H1 (cell line): ENCODE measurements at regions not wholly inside any gene's neighbourhood (a gene's known extent, or its start where the extent isn't known, plus 50 kb on each side); places are given as distances from the start of the nearest gene placed in this dataset.
"Not testable (repeated sequence)": the region's sequence is repeated elsewhere in the genome, so short reads cannot be mapped to it uniquely, and the experiment has no call there.

Source experiments
- CHD1 ChIP-seq: IDR thresholded peaks from 2 replicates; pipeline ENCODE4 v1.6.1; 2012; ENCODE audit warnings: low read depth, low read length, improper control_type of control experiment
- TAF7 ChIP-seq: optimal IDR thresholded peaks from 2 replicates; pipeline ENCODE3; 2011; ENCODE audit warnings: low read depth, mild to moderate bottlenecking, inconsistent platforms, low read length, moderate library complexity, borderline replicate concordance
- TF ChIP-seq, protein P1 (sequence below), 3 experiments: IDR thresholded peaks; 1 replicate in 2 of 3; 2 replicates in 1 of 3; pipeline versions ENCODE4 v1.5.1 to v1.6.1; 2011; ENCODE audit warnings: low read length in 3 of 3, mild to moderate bottlenecking in 3 of 3, inconsistent platforms in 2 of 3, low read depth in 1 of 3, moderate library complexity in 1 of 3; ENCODE audit not compliant: insufficient read depth in 1 of 3; ENCODE audit errors: control extremely low read depth in 1 of 3
- TF ChIP-seq, protein P2 (sequence below): IDR thresholded peaks from 2 replicates; pipeline ENCODE4 v1.6.1; 2011; ENCODE audit warnings: low read depth, mild to moderate bottlenecking, low read length; ENCODE audit not compliant: insufficient read depth

GRCh38 chr6:26830992-26831391 is 171.4 kb upstream of the ZNF322 start:
- TF ChIP-seq, protein P1, sequence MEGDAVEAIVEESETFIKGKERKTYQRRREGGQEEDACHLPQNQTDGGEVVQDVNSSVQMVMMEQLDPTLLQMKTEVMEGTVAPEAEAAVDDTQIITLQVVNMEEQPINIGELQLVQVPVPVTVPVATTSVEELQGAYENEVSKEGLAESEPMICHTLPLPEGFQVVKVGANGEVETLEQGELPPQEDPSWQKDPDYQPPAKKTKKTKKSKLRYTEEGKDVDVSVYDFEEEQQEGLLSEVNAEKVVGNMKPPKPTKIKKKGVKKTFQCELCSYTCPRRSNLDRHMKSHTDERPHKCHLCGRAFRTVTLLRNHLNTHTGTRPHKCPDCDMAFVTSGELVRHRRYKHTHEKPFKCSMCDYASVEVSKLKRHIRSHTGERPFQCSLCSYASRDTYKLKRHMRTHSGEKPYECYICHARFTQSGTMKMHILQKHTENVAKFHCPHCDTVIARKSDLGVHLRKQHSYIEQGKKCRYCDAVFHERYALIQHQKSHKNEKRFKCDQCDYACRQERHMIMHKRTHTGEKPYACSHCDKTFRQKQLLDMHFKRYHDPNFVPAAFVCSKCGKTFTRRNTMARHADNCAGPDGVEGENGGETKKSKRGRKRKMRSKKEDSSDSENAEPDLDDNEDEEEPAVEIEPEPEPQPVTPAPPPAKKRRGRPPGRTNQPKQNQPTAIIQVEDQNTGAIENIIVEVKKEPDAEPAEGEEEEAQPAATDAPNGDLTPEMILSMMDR (IDR thresholded peaks at IDR 0.05; ENCODE audit: control extremely low read depth in 1 of 3, insufficient read depth in 1 of 3, low read depth in 1 of 3, low read length in 3 of 3) = not testable (repeated sequence)
- not testable (repeated sequence) for TF ChIP-seq TAF7, CHD1
- TF ChIP-seq, protein P2, sequence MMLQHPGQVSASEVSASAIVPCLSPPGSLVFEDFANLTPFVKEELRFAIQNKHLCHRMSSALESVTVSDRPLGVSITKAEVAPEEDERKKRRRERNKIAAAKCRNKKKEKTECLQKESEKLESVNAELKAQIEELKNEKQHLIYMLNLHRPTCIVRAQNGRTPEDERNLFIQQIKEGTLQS = not testable (repeated sequence)
